ENCODE measurements at regions not wholly inside any gene's neighbourhood (a gene's known extent, or its start where the extent isn't known, plus 50 kb on each side); places are given as distances from the start of the nearest gene placed in this dataset.

DNA sequence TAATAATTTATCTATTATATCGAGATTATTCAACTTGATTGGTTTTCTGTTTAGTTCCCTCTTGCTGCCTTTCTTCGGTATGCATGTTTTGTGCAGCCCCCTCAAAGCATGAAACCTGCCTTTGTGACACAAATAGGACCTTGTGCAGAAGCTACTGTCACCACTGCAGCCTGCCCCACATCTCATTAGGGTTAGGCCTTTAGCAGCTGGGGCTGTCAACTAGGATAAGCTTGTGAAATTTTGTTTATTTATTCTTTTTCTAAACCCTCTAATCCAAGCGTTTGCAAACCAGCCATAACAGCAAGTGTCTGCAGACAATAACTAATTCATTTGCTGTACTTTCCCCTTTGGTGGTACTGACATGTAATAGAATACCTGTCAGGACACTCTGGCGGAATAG is 258.9 kb downstream of the RCHY1 start:
- no peak overlapping the region for H3K18ac ChIP-seq (ENCODE audit: insufficient read length, low read depth, low read length)
- no peak overlapping the region for H2BK20ac ChIP-seq (ENCODE audit: low read depth, low read length, poor library complexity, severe bottlenecking)
- no peak overlapping the region for H3K27ac ChIP-seq (ENCODE audit: insufficient read length, low read depth, low read length)
- peaks cover 11% of the 10 kb centered on the region in 2 experiments for H3K4me1 Mint-ChIP-seq
- no peaks in the 10 kb centered on the region for H3K79me1 ChIP-seq (ENCODE audit: insufficient read depth, low read depth, low read length, poor library complexity, severe bottlenecking)
- no peak overlapping the region for H3K23ac ChIP-seq (ENCODE audit: insufficient read length, low read depth, low read length)
- H4K91ac ChIP-seq (ENCODE audit: insufficient read length, low read depth, low read length), result no peak overlapping the region
- H2AK5ac ChIP-seq (ENCODE audit: insufficient read length, low read length), result no peak overlapping the region
- WGBS (ENCODE audit: extremely low coverage, insufficient read length, low lambda C conversion rate), result no CpG with 5 or more reads among the region's 4 CpGs
- no peak overlapping the region for H2BK15ac ChIP-seq (ENCODE audit: low read depth, low read length)
- H3K9ac ChIP-seq (ENCODE audit: extremely low read depth, insufficient read length, low read length), result no peak overlapping the region
- H3K9me3 ChIP-seq (ENCODE audit: control insufficient read depth, low read depth, low read length), result no peaks in the 10 kb centered on the region
- no peaks in the 10 kb centered on the region; the same call in 1 of the 2 replicates for H3K27me3 ChIP-seq (ENCODE audit: insufficient read depth, low read length)
- H3K4me3 Mint-ChIP-seq, result no peak overlapping the region
- H3T11ph ChIP-seq (ENCODE audit: low read length), result no peak overlapping the region
- H4K5ac ChIP-seq (ENCODE audit: insufficient read length, low read depth, low read length), result no peak overlapping the region
- no peak overlapping the region for H3K14ac ChIP-seq (ENCODE audit: insufficient read depth, low read length)
- H3K4me1 ChIP-seq (ENCODE audit: insufficient read depth, low read length), result no peaks in the 10 kb centered on the region
- no peak overlapping the region for H3K4me2 ChIP-seq (ENCODE audit: insufficient read depth, insufficient read length, low read length)
- H3K27me3 Mint-ChIP-seq (ENCODE audit: low read depth), result no peaks in the 10 kb centered on the region; the same call in 1 of the 2 replicates
- H3K4ac ChIP-seq (ENCODE audit: low read depth, low read length), result no peak overlapping the region
- H3K36me3 Mint-ChIP-seq (ENCODE audit: insufficient read depth in 1 of 3, low read depth in 3 of 3), result no peaks in the 10 kb centered on the region; a peak in 1 of 7 replicates
- H4K20me1 ChIP-seq (ENCODE audit: control insufficient read depth, insufficient read depth, insufficient read length), result no peaks in the 10 kb centered on the region
- H3K9me3 Mint-ChIP-seq, result peaks cover 0 to 2% of the 10 kb centered on the region in 2 experiments; a peak in 3 of 5 replicates
- no peak overlapping the region for H3K27ac Mint-ChIP-seq
- DNase-seq, result no peak
- no peaks in the 10 kb centered on the region for H3K79me2 ChIP-seq (ENCODE audit: insufficient read depth, low read length)
- no peak overlapping the region for H3K56ac ChIP-seq (ENCODE audit: insufficient read length, low read depth, low read length)
- no peak overlapping the region for H2BK120ac ChIP-seq (ENCODE audit: low read depth, low read length, poor library complexity, severe bottlenecking)
- no peak overlapping the region for H4K8ac ChIP-seq (replicated peaks; ENCODE audit: insufficient read length, low read depth, low read length)
- H2BK5ac ChIP-seq (ENCODE audit: insufficient read length, low read length), result no peak overlapping the region
- TF ChIP-seq, protein P1, sequence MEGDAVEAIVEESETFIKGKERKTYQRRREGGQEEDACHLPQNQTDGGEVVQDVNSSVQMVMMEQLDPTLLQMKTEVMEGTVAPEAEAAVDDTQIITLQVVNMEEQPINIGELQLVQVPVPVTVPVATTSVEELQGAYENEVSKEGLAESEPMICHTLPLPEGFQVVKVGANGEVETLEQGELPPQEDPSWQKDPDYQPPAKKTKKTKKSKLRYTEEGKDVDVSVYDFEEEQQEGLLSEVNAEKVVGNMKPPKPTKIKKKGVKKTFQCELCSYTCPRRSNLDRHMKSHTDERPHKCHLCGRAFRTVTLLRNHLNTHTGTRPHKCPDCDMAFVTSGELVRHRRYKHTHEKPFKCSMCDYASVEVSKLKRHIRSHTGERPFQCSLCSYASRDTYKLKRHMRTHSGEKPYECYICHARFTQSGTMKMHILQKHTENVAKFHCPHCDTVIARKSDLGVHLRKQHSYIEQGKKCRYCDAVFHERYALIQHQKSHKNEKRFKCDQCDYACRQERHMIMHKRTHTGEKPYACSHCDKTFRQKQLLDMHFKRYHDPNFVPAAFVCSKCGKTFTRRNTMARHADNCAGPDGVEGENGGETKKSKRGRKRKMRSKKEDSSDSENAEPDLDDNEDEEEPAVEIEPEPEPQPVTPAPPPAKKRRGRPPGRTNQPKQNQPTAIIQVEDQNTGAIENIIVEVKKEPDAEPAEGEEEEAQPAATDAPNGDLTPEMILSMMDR (conservative IDR thresholded peaks at IDR 0.05), result no peak
- H3K23me2 ChIP-seq (ENCODE audit: insufficient read length, low read depth, low read length, poor library complexity, severe bottlenecking), result no peaks in the 10 kb centered on the region
- no peak overlapping the region for H2BK12ac ChIP-seq (ENCODE audit: insufficient read length, low read depth, low read length)
- H2AFZ ChIP-seq (ENCODE audit: low read length), result no peak overlapping the region

Measured in H9 (cell line).